Body of pancreas (tissue), 4 donors: ENCODE measurements at regions not wholly inside any gene's neighbourhood (a gene's known extent, or its start where the extent isn't known, plus 50 kb on each side); places are given as distances from the start of the nearest gene placed in this dataset.

Experiments
- POLR2A ChIP-seq, 3 donors: fragments of 450-650 bp; IDR thresholded peaks; one replicate each; pipeline ENCODE4 v1.6.1; 2016; ENCODE audit warnings: antibody characterized with exemption in 3 of 3, mild to moderate bottlenecking in 2 of 3
- TF ChIP-seq, protein P1 (sequence below), 7 experiments: fragments of 450-650 bp in 4 of 7; fragments of 200-600 bp in 3 of 7; sonication (generic) in 3 of 7; IDR thresholded peaks; one replicate each; pipeline ENCODE4 v1.5.1; 2016 to 2019; ENCODE audit warnings: antibody characterized with exemption in 7 of 7

- TF ChIP-seq, protein P1, sequence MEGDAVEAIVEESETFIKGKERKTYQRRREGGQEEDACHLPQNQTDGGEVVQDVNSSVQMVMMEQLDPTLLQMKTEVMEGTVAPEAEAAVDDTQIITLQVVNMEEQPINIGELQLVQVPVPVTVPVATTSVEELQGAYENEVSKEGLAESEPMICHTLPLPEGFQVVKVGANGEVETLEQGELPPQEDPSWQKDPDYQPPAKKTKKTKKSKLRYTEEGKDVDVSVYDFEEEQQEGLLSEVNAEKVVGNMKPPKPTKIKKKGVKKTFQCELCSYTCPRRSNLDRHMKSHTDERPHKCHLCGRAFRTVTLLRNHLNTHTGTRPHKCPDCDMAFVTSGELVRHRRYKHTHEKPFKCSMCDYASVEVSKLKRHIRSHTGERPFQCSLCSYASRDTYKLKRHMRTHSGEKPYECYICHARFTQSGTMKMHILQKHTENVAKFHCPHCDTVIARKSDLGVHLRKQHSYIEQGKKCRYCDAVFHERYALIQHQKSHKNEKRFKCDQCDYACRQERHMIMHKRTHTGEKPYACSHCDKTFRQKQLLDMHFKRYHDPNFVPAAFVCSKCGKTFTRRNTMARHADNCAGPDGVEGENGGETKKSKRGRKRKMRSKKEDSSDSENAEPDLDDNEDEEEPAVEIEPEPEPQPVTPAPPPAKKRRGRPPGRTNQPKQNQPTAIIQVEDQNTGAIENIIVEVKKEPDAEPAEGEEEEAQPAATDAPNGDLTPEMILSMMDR (IDR thresholded peaks at IDR 0.05), result no peak
- TF ChIP-seq POLR2A (IDR thresholded peaks at IDR 0.05), result no peak
Measured at GRCh38 chr12:124087266-124088051, 114.4 kb downstream of the ZNF664 start.
